Calu3 (cell line): ENCODE measurements at regions not wholly inside any gene's neighbourhood (a gene's known extent, or its start where the extent isn't known, plus 50 kb on each side); places are given as distances from the start of the nearest gene placed in this dataset.

Experiments
- BruUV-seq: library from RNA; stranded (reverse); fragments of 400-500 nt; replicated peaks from 2 replicates; lab custom pipeline; 2021; lab: Mats Ljungman, UMichigan
- CTCF ChIA-PET: fragments of 300-600 bp; sonication (Branson Sonifier 250); formaldehyde crosslinking; loops from one replicate; lab custom pipeline; 2022; ENCODE audit warnings: antibody characterized with exemption; lab: Charles Lee
- DNase-seq: peaks from one replicate; pipeline ENCODE4 v3.0.0; 2022
- H3K27ac Mint-ChIP-seq: one replicate; pipeline ENCODE4 v1.8.0; 2022; ENCODE audit warnings: mixed read lengths; ENCODE audit not compliant: unreplicated experiment
- H3K27me3 Mint-ChIP-seq: one replicate; pipeline ENCODE4 v1.8.0; 2022; ENCODE audit warnings: mixed read lengths; ENCODE audit not compliant: unreplicated experiment
- H3K36me3 Mint-ChIP-seq: one replicate; pipeline ENCODE4 v1.8.0; 2022; ENCODE audit warnings: mild to moderate bottlenecking, moderate library complexity, mixed read lengths; ENCODE audit not compliant: insufficient read depth, unreplicated experiment
- H3K4me1 Mint-ChIP-seq: one replicate; pipeline ENCODE4 v1.8.0; 2022; ENCODE audit warnings: mild to moderate bottlenecking, low read depth, mixed read lengths; ENCODE audit not compliant: unreplicated experiment
- H3K4me3 Mint-ChIP-seq: one replicate; pipeline ENCODE4 v1.8.0; 2022; ENCODE audit warnings: mild to moderate bottlenecking, low read depth, moderate library complexity, mixed read lengths; ENCODE audit not compliant: unreplicated experiment
- H3K9me3 Mint-ChIP-seq: one replicate; pipeline ENCODE4 v1.8.0; 2022; ENCODE audit warnings: low read depth, mixed read lengths; ENCODE audit not compliant: unreplicated experiment
- CTCF ChIP-seq: fragments of 200-600 bp; IDR thresholded peaks from one replicate; pipeline ENCODE4 v1.8.0; 2022; ENCODE audit warnings: antibody characterized with exemption; ENCODE audit not compliant: unreplicated experiment
- intact Hi-C: fragments of 100-400 bp; cut with micrococcal nuclease; formaldehyde crosslinking; loops from one replicate; pipeline ENCODE4 v1.10.0; 2022; ENCODE audit not compliant: unreplicated experiment

DNA sequence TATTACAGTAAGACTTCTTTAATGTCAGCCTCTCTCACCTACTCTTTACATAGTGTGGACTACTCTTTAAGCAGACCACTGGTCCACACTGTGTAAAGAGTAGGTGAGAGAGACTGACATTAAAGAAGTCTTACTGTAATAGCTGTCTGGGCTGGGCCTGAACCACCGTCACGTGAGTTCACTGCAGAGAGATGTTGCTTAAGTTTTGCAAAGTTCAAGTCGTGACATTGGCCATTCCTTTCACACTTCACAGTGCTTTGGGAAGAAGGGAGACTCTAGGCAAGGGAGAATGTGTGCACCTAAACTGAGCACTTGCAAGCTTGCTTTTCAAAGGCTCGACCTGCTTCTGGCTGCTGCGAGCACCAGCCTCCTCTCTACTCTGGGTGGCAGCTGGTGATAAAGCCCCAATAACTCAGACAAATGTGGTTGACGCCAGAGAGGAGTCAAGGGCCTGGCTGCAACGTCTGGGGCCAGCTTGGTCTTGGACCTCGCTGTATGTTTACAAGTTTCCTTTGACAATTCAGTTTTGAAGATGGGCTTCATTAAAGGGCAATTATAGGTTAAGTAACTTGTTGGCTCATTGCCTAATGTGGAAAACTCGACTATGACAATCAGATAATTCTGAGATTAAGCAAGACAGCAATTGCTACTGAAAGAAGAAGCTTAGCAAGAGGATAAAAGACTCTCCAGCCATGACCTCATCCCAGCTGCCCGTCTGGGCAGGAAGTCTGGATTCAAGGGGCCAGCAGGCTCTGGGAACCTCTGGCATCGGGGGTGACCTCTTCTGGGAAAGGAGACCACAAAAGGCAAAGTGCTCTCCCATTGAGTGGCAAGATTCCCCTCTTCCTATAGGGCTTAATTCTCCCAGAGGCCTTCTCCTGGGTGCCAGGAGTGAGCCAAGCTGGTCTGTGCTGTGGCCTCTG lies 242.1 kb upstream of the TLE3 start:
- Mint-ChIP-seq H3K27me3 (peaks cover 28% of the 10 kb centered on the region), H3K4me3 (no peak overlapping the region), H3K27ac (no peak overlapping the region), H3K4me1 (no peaks in the 10 kb centered on the region), H3K9me3 (peaks cover 4% of the 10 kb centered on the region), H3K36me3 (no peaks in the 10 kb centered on the region)
- CTCF ChIA-PET, result no interaction called here
- DNase-seq, result no peak
- intact Hi-C loops, result no loop called here
- no TSS peak for BruUV-seq
- TF ChIP-seq CTCF, result no peak

DNA sequence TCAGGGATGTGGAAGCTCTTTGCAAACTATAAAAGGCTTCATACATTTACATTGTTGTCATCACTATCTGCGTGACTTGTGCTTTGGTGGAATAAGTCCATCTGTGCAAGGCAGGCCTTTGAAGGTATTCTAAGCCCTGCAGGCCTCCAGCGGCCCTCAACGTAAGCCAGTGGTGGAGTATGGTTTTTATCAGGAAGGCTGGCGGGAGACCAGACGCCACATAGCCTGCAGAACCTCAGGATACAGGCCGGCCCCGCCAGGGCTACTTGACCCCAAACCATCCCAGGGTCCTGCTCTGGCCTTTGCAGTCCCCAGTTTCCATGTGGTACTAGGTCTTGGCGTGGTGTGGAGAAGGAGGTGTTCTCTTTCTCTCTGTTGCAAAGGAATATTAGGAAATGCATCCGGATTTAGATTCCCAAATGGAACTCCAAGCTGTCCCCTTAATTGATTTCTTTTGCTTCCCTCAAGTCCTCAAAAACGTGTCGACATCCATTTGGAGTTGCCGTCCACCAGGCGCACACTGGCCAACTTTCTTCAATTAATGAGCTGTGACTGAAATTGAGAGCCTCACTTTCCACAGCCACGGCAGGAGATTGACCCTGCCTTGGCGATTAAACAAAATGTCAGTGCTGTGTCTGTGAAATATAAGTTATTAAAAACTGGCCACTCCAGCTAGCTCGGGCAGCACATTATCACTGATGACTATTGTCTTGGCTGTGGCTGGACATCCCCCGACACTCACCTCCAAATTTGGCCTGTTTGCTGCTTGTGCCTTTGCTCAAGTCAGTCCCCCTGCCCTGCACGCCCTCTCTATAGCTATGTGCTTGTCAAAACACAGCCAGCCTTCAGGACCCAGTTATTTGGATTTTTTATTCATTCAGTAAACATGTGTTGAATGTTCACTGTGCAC lies 239.8 kb upstream of the TLE3 start:
- Mint-ChIP-seq H3K27me3 (peaks cover 38% of the 10 kb centered on the region), H3K9me3 (peaks cover 8% of the 10 kb centered on the region), H3K27ac (no peak overlapping the region), H3K36me3 (no peaks in the 10 kb centered on the region), H3K4me1 (no peaks in the 10 kb centered on the region), H3K4me3 (no peak overlapping the region)
- no TSS peak for BruUV-seq
- intact Hi-C loops, result no loop called here
- no peak for TF ChIP-seq CTCF
- no peak for DNase-seq
- CTCF ChIA-PET, result no interaction called here

- BruUV-seq, result no TSS peak
- Mint-ChIP-seq H3K27ac (no peak overlapping the region), H3K27me3 (peaks cover 38% of the 10 kb centered on the region), H3K36me3 (no peaks in the 10 kb centered on the region), H3K9me3 (peaks cover 8% of the 10 kb centered on the region), H3K4me1 (no peaks in the 10 kb centered on the region), H3K4me3 (no peak overlapping the region)
- CTCF ChIA-PET, result interaction anchor here (1.0 kb wide), 1 partner anchor 47 kb away, joined by 4 read pairs; no protein-coding TSS in a partner anchor
- no peak for TF ChIP-seq CTCF
- no peak for DNase-seq
- intact Hi-C loops, result no loop called here
These were observed 238.8 kb upstream of the TLE3 start for GRCh38 chr15:70336425-70337009.

DNA sequence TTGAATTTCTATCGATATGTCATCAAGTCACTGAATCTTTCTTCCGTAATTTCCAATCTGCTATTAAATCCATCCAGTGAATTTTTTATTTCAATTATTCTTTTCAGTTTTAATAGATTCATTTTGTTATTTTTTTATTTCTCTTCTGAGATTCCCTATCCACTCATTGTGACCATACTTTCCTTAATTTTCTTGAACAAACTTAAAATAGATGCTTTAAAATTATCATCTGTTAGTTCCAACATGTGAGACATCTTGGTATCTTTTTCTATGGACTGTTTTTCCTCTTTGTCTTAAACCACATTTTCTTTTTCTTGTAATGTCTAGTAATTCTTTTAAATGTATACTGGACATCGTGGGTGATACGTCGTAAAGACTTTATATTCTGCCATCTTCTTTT lies 236.6 kb upstream of the TLE3 start:
- H3K4me3 Mint-ChIP-seq, result no peak overlapping the region
- no peak for DNase-seq
- intact Hi-C loops, result no loop called here
- H3K9me3 Mint-ChIP-seq, result peaks cover 8% of the 10 kb centered on the region
- CTCF ChIA-PET, result no interaction called here
- TF ChIP-seq CTCF, result no peak
- BruUV-seq, result no TSS peak
- H3K27me3 Mint-ChIP-seq, result peaks cover 50% of the 10 kb centered on the region
- no peaks in the 10 kb centered on the region for H3K36me3 Mint-ChIP-seq
- no peaks in the 10 kb centered on the region for H3K4me1 Mint-ChIP-seq
- H3K27ac Mint-ChIP-seq, result no peak overlapping the region
